ENCODE measurements at regions not wholly inside any gene's neighbourhood (a gene's known extent, or its start where the extent isn't known, plus 50 kb on each side); places are given as distances from the start of the nearest gene placed in this dataset.
"Not testable (repeated sequence)": the region's sequence is repeated elsewhere in the genome, so short reads cannot be mapped to it uniquely, and the experiment has no call there.

DNA sequence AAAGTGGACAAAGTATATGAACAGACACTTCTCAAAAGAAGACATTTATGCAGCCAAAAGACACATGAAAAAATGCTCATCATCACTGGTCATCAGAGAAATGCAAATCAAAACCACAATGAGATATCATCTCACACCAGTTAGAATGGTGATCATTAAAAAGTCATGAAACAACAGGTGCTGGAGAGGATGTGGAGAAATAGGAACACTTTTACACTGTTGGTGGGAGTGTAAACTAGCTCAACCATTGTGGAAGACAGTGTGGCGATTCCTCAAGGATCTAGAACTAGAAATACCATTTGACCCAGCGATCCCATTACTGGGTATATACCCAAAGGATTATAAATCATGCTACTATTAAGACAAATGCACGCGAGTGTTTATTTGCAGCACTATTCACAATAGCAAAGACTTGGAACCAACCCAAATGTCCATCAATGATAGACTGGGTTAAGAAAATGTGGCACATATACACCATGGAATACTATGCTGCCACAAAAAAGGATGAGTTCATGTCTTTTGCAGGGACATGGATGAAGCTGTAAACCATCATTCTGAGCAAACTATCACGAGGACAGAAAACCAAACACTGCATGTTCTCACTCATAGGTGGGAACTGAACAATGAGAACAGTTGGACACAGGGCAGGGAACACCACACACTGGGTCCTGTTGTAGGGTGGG lies 73.1 kb upstream of the RHOU start:
- TF ChIP-seq, protein P1, sequence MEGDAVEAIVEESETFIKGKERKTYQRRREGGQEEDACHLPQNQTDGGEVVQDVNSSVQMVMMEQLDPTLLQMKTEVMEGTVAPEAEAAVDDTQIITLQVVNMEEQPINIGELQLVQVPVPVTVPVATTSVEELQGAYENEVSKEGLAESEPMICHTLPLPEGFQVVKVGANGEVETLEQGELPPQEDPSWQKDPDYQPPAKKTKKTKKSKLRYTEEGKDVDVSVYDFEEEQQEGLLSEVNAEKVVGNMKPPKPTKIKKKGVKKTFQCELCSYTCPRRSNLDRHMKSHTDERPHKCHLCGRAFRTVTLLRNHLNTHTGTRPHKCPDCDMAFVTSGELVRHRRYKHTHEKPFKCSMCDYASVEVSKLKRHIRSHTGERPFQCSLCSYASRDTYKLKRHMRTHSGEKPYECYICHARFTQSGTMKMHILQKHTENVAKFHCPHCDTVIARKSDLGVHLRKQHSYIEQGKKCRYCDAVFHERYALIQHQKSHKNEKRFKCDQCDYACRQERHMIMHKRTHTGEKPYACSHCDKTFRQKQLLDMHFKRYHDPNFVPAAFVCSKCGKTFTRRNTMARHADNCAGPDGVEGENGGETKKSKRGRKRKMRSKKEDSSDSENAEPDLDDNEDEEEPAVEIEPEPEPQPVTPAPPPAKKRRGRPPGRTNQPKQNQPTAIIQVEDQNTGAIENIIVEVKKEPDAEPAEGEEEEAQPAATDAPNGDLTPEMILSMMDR (IDR thresholded peaks at IDR 0.05): not testable (repeated sequence)
- not testable (repeated sequence) for TF ChIP-seq POLR2A, POLR2AphosphoS5, EP300 (IDR thresholded peaks at IDR 0.05)
